K562 (cell line): ENCODE measurements at regions not wholly inside any gene's neighbourhood (a gene's known extent, or its start where the extent isn't known, plus 50 kb on each side); places are given as distances from the start of the nearest gene placed in this dataset.

Experiments
- ATAC-seq: fragments of 200-7000 bp; cut with Tn5 transposase; 3 replicates; pipeline ENCODE4 v1.9.1; 2020; ENCODE audit warnings: moderate library complexity
- BruUV-seq: library from RNA; stranded (reverse); fragments of 400-500 nt; replicated peaks from 2 replicates; lab custom pipeline; 2021; lab: Mats Ljungman, UMichigan
- CTCF ChIA-PET: fragments of 300-600 bp; formaldehyde crosslinking; extraction: SDS; loops from one replicate; lab custom pipeline; 2021; ENCODE audit warnings: low intra/inter-chr PET ratio; lab: Yijun Ruan, JAX
- POLR2A ChIA-PET: fragments of 300-600, 350-650 bp; sonication (Branson Sonifier 250); formaldehyde crosslinking; extraction: SDS; loops from one replicate; lab custom pipeline; 2021; ENCODE audit warnings: antibody characterized with exemption, inconsistent platforms; lab: Yijun Ruan, JAX
- DNase-seq, 4 experiments: peaks; one replicate each; pipeline versions ENCODE4 v3.0.0 to v3.0.0-alpha.2; 2011 to 2018; ENCODE audit warnings: low spot score in 3 of 4, mixed read lengths in 3 of 4; ENCODE audit errors: extremely low read depth in 1 of 4
- FAIRE-seq: peaks from 2 replicates; lab custom pipeline; 2011; peaks lifted over from hg19 to GRCh38; lab: Jason Lieb, UNC
- H2AFZ ChIP-seq: 2 replicates; pipeline ENCODE4 v1.6.0; 2011; ENCODE audit warnings: low read depth, low read length, control low read depth, inconsistent platforms
- H3K27ac ChIP-seq: fragments of 200-600 bp; 3 replicates; pipeline ENCODE4 v1.8.0; 2011; ENCODE audit warnings: low read depth, mild to moderate bottlenecking, control low read depth, inconsistent platforms, low read length, moderate library complexity, mixed read lengths; ENCODE audit errors: extremely low read depth
- H3K27me3 ChIP-seq, 2 experiments: fragments of 300-600 bp in 1 of 2; 2 replicates in 1 of 2; 3 replicates in 1 of 2; pipeline versions ENCODE4 v1.6.0 to v1.8.0; 2011; ENCODE audit warnings: inconsistent platforms in 2 of 2, low read length in 2 of 2, mild to moderate bottlenecking in 1 of 2, mixed read lengths in 1 of 2, moderate library complexity in 1 of 2; ENCODE audit not compliant: control insufficient read depth in 2 of 2, insufficient read depth in 2 of 2
- H3K36me3 ChIP-seq: fragments of 300-600 bp; 3 replicates; pipeline ENCODE4 v1.8.0; 2011; ENCODE audit warnings: mild to moderate bottlenecking, low read length, inconsistent platforms; ENCODE audit not compliant: control insufficient read depth, insufficient read depth
- H3K4me1 ChIP-seq, 2 experiments: fragments of 200-600 bp in 1 of 2; replicated peaks in 1 of 2; 2 replicates in 1 of 2; 3 replicates in 1 of 2; pipeline versions ENCODE4 v1.5.1 to v1.8.0; 2011; ENCODE audit warnings: inconsistent platforms in 2 of 2, low read length in 2 of 2, mild to moderate bottlenecking in 1 of 2, mixed read lengths in 1 of 2, moderate library complexity in 1 of 2; ENCODE audit not compliant: control insufficient read depth in 2 of 2, insufficient read depth in 2 of 2
- H3K4me2 ChIP-seq: 2 replicates; pipeline ENCODE4 v1.6.1; 2011; ENCODE audit warnings: low read length, control low read depth, inconsistent platforms, mixed read lengths; ENCODE audit not compliant: insufficient read depth
- H3K4me3 ChIP-seq: fragments of 200-600 bp; sonication (generic), shearing (Covaris generic); 2 replicates; pipeline ENCODE4 v1.5.1; 2016; ENCODE audit warnings: control low read depth, inconsistent platforms
- H3K79me2 ChIP-seq: fragments of 200-600 bp; 3 replicates; pipeline ENCODE4 v1.8.0; 2011; ENCODE audit warnings: low read length, inconsistent platforms; ENCODE audit not compliant: control insufficient read depth, insufficient read depth
- H3K9ac ChIP-seq, 2 experiments: 2 replicates each; pipeline versions ENCODE4 v1.6.0 to v1.6.1; 2011; ENCODE audit warnings: low read depth in 2 of 2, low read length in 2 of 2, control low read depth in 1 of 2, inconsistent platforms in 1 of 2, mild to moderate bottlenecking in 1 of 2, mixed read lengths in 1 of 2; ENCODE audit not compliant: insufficient read depth in 1 of 2
- H3K9me1 ChIP-seq: one replicate; pipeline ENCODE4 v1.6.0; 2011; ENCODE audit warnings: inconsistent platforms, mild to moderate bottlenecking, low read length, moderate library complexity; ENCODE audit not compliant: control insufficient read depth, insufficient read depth
- H3K9me3 ChIP-seq: replicated peaks from 2 replicates; pipeline ENCODE4 v1.5.1; 2011; ENCODE audit warnings: low read depth, low read length, inconsistent platforms; ENCODE audit not compliant: control insufficient read depth, insufficient read depth
- H4K20me1 ChIP-seq: replicated peaks from 2 replicates; pipeline ENCODE4 v1.6.1; 2011; ENCODE audit warnings: low read length, inconsistent platforms, mixed read lengths; ENCODE audit not compliant: control insufficient read depth, insufficient read depth
- ESRRA ChIP-seq: fragments of 450-650 bp; IDR thresholded peaks from 2 replicates; pipeline ENCODE4 v1.6.1; 2014; ENCODE audit warnings: low read depth, mild to moderate bottlenecking, moderate library complexity, borderline replicate concordance
- NFRKB ChIP-seq: fragments of 450-650 bp; IDR thresholded peaks from 2 replicates; pipeline ENCODE4 v1.6.1; 2016; ENCODE audit warnings: low read depth
- RFX7 ChIP-seq: fragments of 250-450 bp; sonication (Bioruptor Pico); IDR thresholded peaks from 2 replicates; pipeline ENCODE4 v1.5.1; 2021; ENCODE audit warnings: mild to moderate bottlenecking
- TEAD2 ChIP-seq: fragments of 450-650 bp; IDR thresholded peaks from 2 replicates; pipeline ENCODE4 v1.6.1; 2016; ENCODE audit warnings: missing genetic modification characterization, control low read depth, missing compliant biosample characterization
- ZNF717 ChIP-seq: fragments of 250-450 bp; sonication (Bioruptor Pico); IDR thresholded peaks from 2 replicates; pipeline ENCODE4 v1.5.0; 2021
- WGBS: fragments of 100-300 bp; shearing (Covaris generic); methylation state at CpG from one replicate; pipeline ENCODE4 v1.1.6; 2016; ENCODE audit warnings: low coverage, mixed read lengths; ENCODE audit not compliant: insufficient coverage; ENCODE audit errors: missing lambda C conversion rate; 5-methylcytosine and 5-hydroxymethylcytosine counted together
- in situ Hi-C: fragments of 300-500 bp; cut with MboI; formaldehyde crosslinking; loops from 4 replicates; pipeline ENCODE4 v1.15.0; 2018; ENCODE audit warnings: inconsistent platforms, mixed read lengths
- intact Hi-C: fragments of 100-400 bp; cut with micrococcal nuclease; formaldehyde crosslinking; loops from 2 replicates; pipeline ENCODE4 v1.14.2; 2022
- TF ChIP-seq, protein P1 (sequence below): fragments of 450-650 bp; IDR thresholded peaks from 2 replicates; pipeline ENCODE4 v1.6.1; 2018; ENCODE audit not compliant: partially characterized antibody

DNA sequence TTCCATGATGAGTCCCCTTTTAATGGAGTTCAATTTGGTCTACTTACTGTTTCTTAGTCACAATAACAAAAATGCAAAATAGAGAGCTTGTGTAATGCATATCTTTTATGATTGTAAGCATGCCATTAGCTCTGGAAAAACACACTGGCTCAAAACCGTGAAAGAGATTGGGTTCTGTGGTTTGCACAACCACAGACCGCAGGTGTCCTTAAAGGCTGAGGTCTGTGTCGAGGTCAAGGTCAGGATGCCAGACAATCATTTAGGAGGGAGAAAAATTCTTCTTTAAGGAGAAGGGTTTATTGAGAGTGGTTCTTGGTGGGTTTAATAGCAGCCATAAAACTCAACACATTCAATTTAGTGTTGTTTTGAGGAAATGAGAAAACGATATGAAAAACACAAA is 487.2 kb downstream of the GALR1 start:
- POLR2A ChIA-PET, result no interaction called here

More for the DNA sequence above, 487.2 kb downstream of the GALR1 start:
- Histone ChIP-seq H3K27me3 (no peaks in the 10 kb centered on the region), H2AFZ (no peak overlapping the region), H3K9me3 (no peaks in the 10 kb centered on the region), H3K4me2 (no peak overlapping the region), H3K9me1 (no peaks in the 10 kb centered on the region), H3K9ac (no peak overlapping the region), H3K79me2 (no peaks in the 10 kb centered on the region), H3K27ac (no peak overlapping the region), H4K20me1 (no peaks in the 10 kb centered on the region), H3K4me3 (no peak overlapping the region), H3K36me3 (no peaks in the 10 kb centered on the region), H3K4me1 (no peaks in the 10 kb centered on the region)
- CTCF ChIA-PET, result no interaction called here
- no peak for FAIRE-seq
- ATAC-seq, result no peak
- DNase-seq, result no peak
- WGBS, result 0% methylated on average over 4 of the region's 4 CpGs
- TF ChIP-seq, protein P1, sequence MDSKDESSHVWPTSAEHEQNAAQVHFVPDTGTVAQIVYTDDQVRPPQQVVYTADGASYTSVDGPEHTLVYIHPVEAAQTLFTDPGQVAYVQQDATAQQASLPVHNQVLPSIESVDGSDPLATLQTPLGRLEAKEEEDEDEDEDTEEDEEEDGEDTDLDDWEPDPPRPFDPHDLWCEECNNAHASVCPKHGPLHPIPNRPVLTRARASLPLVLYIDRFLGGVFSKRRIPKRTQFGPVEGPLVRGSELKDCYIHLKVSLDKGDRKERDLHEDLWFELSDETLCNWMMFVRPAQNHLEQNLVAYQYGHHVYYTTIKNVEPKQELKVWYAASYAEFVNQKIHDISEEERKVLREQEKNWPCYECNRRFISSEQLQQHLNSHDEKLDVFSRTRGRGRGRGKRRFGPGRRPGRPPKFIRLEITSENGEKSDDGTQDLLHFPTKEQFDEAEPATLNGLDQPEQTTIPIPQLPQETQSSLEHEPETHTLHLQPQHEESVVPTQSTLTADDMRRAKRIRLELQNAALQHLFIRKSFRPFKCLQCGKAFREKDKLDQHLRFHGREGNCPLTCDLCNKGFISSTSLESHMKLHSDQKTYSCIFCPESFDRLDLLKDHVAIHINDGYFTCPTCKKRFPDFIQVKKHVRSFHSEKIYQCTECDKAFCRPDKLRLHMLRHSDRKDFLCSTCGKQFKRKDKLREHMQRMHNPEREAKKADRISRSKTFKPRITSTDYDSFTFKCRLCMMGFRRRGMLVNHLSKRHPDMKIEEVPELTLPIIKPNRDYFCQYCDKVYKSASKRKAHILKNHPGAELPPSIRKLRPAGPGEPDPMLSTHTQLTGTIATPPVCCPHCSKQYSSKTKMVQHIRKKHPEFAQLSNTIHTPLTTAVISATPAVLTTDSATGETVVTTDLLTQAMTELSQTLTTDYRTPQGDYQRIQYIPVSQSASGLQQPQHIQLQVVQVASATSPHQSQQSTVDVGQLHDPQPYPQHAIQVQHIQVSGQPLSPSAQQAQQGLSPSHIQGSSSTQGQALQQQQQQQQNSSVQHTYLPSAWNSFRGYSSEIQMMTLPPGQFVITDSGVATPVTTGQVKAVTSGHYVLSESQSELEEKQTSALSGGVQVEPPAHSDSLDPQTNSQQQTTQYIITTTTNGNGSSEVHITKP, result no peak
- TF ChIP-seq TEAD2 (tag) (no peak), RFX7 (CRISPR knock-in tag) (no peak), NFRKB (no peak), ESRRA (peak; percentile 44; the same call in 1 of the 2 replicates), ZNF717 (CRISPR knock-in tag) (no peak)
- BruUV-seq, result no TSS peak
- intact Hi-C loops (no loop called here), in situ Hi-C loops (no loop called here)
